Stimulated activated CD4-positive, alpha-beta T cell treated with anti-CD3 and anti-CD28 coated beads, Interleukin-1b, Interleukin-23, amount 100 ng/mL, for 4 hours (primary cell): ENCODE measurements at regions not wholly inside any gene's neighbourhood (a gene's known extent, or its start where the extent isn't known, plus 50 kb on each side); places are given as distances from the start of the nearest gene placed in this dataset.
"Not testable (repeated sequence)": the region's sequence is repeated elsewhere in the genome, so short reads cannot be mapped to it uniquely, and the experiment has no call there.

Experiments used
- DNase-seq, 2 donors: peaks; one replicate each; pipeline ENCODE4 v3.0.0-alpha.2; 2020; ENCODE audit warnings: low read depth in 2 of 2

GRCh38 chr16:9340526-9341256 is 249.2 kb downstream of the HAPSTR1 start:
- DNase-seq, result no peak

GRCh38 chr16:9343276-9343675 is 251.8 kb downstream of the HAPSTR1 start:
- no peak for DNase-seq

- DNase-seq, result no peak
These were observed 253.1 kb downstream of the HAPSTR1 start for GRCh38 chr16:9344508-9344907.

GRCh38 chr16:9345046-9345445 is 253.6 kb downstream of the HAPSTR1 start:
- no peak for DNase-seq

- no peak for DNase-seq
These were observed 254.4 kb downstream of the HAPSTR1 start for GRCh38 chr16:9345880-9346279.

GRCh38 chr16:9348912-9349311 is 257.5 kb downstream of the HAPSTR1 start:
- no peak for DNase-seq

- not testable (repeated sequence) for DNase-seq
These were observed 258.0 kb downstream of the HAPSTR1 start for GRCh38 chr16:9349373-9349960.

GRCh38 chr16:9350119-9350799 is 258.8 kb downstream of the HAPSTR1 start:
- DNase-seq, result not testable (repeated sequence)

GRCh38 chr16:9351440-9351839 is 260.0 kb downstream of the HAPSTR1 start:
- DNase-seq, result no peak

GRCh38 chr16:9351841-9352434 is 260.5 kb downstream of the HAPSTR1 start:
- DNase-seq, result no peak

- DNase-seq, result no peak
These were observed 266.4 kb downstream of the HAPSTR1 start for GRCh38 chr16:9357829-9358228.

- DNase-seq, result no peak
These were observed 268.6 kb downstream of the HAPSTR1 start for GRCh38 chr16:9360075-9360474.

- no peak for DNase-seq
These were observed 270.6 kb downstream of the HAPSTR1 start for GRCh38 chr16:9362050-9362449.

GRCh38 chr16:9362604-9363003 is 271.2 kb downstream of the HAPSTR1 start:
- DNase-seq, result no peak

GRCh38 chr16:9363520-9363919 is 272.1 kb downstream of the HAPSTR1 start:
- no peak for DNase-seq

- DNase-seq, result no peak
These were observed 273.4 kb downstream of the HAPSTR1 start for GRCh38 chr16:9364721-9365369.

GRCh38 chr16:9365370-9365728 is 273.9 kb downstream of the HAPSTR1 start:
- DNase-seq, result no peak

- no peak for DNase-seq
These were observed 274.9 kb downstream of the HAPSTR1 start for GRCh38 chr16:9366048-9366969.

- no peak for DNase-seq
These were observed 278.6 kb downstream of the HAPSTR1 start for GRCh38 chr16:9370061-9370491.

- DNase-seq, result no peak
These were observed 280.4 kb downstream of the HAPSTR1 start for GRCh38 chr16:9371713-9372448.
